ENCODE measurements at regions not wholly inside any gene's neighbourhood (a gene's known extent, or its start where the extent isn't known, plus 50 kb on each side); places are given as distances from the start of the nearest gene placed in this dataset.

DNA sequence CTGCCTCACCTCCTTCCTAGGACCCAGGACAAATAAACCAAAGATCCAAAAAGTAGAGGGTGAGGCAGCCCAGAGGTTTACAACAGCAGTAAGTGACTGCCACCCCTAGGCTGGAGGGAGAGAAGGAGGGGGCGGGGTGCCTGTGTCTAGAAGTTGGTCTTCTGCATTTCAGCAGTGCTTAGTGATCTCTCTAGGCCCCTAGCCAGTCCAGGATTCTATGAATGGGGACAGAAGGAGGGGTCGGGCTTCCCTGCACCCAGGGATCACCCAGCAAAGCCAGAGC lies 62.8 kb upstream of the KDM7A start:
- TF ChIP-seq, protein P1, sequence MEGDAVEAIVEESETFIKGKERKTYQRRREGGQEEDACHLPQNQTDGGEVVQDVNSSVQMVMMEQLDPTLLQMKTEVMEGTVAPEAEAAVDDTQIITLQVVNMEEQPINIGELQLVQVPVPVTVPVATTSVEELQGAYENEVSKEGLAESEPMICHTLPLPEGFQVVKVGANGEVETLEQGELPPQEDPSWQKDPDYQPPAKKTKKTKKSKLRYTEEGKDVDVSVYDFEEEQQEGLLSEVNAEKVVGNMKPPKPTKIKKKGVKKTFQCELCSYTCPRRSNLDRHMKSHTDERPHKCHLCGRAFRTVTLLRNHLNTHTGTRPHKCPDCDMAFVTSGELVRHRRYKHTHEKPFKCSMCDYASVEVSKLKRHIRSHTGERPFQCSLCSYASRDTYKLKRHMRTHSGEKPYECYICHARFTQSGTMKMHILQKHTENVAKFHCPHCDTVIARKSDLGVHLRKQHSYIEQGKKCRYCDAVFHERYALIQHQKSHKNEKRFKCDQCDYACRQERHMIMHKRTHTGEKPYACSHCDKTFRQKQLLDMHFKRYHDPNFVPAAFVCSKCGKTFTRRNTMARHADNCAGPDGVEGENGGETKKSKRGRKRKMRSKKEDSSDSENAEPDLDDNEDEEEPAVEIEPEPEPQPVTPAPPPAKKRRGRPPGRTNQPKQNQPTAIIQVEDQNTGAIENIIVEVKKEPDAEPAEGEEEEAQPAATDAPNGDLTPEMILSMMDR (IDR thresholded peaks at IDR 0.05; ENCODE audit: extremely low read depth, insufficient read depth, missing control alignments): peak; percentile 3
- in situ Hi-C loops (cut with MboI; ENCODE audit: low pct_unique_long_range_greater_than_20kb, low sequenced_read_pairs, unreplicated experiment): no loop called here
- DNase-seq (ENCODE audit: low spot score): no peak

DNA sequence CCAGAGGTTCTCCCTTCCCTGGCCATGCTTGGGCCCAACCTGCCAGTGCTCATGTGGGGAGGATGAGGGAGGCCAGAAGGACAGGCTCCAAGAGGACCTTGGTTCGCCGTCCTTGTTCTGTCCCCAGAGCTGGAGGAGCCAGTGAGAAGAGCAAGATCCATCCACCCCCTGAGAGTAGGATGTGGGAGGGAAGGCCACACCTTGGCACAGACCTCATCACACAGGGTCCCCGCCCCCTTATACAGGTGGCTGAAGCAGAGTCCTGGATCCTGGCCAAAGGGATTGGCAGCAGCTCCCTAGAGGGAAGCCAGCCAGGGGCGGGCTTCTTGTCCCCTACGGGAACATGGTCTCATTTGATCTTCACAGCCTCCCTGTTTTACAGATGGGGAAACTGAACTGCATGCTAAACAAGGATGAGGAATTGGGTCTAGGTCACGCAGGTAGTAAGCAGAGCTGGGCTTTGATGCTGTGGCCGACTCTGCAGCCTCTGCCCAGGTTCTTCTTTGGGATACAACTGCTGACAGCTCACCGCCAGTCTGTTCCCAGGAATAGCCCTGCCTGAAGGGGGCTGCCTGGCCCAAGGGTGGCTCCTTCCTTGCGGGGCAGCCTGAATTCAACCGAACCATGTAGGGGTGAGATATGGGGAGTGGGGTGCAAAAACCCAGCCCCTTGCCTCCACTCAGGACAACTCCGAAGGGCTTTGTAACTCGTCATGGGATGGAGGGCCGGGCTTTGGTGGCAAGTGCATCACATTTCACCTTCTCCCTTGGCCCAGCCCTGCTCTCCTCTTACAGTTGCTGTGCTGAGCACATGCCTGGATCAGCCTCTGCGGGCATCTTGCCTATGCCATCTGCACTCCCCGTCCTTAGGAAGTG lies 62.2 kb upstream of the KDM7A start:
- TF ChIP-seq, protein P1 (IDR thresholded peaks at IDR 0.05; ENCODE audit: extremely low read depth, insufficient read depth, missing control alignments): no peak
- no peak for DNase-seq (ENCODE audit: low spot score)
- in situ Hi-C loops (cut with MboI; ENCODE audit: low pct_unique_long_range_greater_than_20kb, low sequenced_read_pairs, unreplicated experiment): no loop called here

DNA sequence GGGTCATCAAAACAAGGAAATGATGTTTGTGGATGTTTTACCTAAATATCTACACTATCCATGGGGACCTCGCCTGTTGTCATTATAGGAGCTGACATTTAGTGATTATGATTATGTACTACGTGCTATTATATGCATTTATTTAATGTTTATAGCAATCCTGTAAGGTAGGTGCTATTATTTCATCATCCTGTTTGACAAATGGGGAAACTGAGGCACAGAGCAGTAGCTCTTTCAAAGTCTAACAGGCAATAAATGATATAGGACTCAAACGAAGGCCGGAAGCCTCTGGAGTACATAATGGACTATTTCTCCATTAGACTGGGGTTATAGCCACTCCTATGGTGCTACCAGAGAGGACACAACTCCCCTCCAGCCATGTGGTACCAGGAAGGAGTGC lies 60.6 kb upstream of the KDM7A start:
- no peak for DNase-seq (ENCODE audit: low spot score)
- TF ChIP-seq, protein P1 (IDR thresholded peaks at IDR 0.05; ENCODE audit: extremely low read depth, insufficient read depth, missing control alignments): no peak
- in situ Hi-C loops (cut with MboI; ENCODE audit: low pct_unique_long_range_greater_than_20kb, low sequenced_read_pairs, unreplicated experiment): no loop called here

DNA sequence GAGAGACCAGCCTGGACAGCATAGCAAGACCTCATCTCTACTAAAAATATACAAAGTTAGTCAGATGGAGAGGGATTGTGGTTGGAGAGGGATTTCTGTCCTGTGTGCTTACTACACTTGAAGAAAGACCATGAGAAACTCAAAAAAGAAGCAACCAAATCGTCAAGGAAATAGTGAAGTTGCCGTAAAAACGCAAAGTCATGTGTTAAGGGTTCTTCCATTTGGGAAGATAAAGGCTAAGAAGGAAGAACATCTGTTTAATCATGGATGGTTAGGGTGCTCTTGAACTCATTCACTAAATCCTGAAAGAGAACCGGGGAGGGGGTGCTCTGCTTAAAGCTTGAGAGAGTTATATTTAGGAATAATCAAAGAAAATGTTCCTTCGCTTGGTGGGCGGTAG lies 59.8 kb upstream of the KDM7A start:
- DNase-seq (ENCODE audit: low spot score): no peak
- TF ChIP-seq, protein P1 (IDR thresholded peaks at IDR 0.05; ENCODE audit: extremely low read depth, insufficient read depth, missing control alignments): no peak
- in situ Hi-C loops (cut with MboI; ENCODE audit: low pct_unique_long_range_greater_than_20kb, low sequenced_read_pairs, unreplicated experiment): no loop called here

DNA sequence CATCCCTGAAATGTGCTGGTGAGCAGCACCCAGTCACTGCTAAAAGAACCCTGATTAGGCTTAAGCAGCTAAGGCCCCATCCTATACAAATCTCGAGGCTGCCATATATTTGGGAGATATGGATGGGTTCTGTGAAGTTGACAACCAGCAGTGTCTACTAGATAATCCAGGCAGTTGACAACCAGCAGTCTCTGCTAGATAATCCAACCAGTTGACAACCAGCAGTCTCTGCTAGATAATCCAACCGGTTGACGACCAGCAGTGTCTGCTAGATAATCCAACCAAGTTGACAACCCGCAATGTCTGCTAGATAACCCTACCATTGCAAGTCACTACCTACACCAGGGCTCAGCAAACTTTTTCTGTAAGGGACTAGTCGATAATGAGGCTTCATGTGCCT lies 58.3 kb upstream of the KDM7A start:
- DNase-seq (ENCODE audit: low spot score): no peak
- TF ChIP-seq, protein P1 (IDR thresholded peaks at IDR 0.05; ENCODE audit: extremely low read depth, insufficient read depth, missing control alignments): no peak
- in situ Hi-C loops (cut with MboI; ENCODE audit: low pct_unique_long_range_greater_than_20kb, low sequenced_read_pairs, unreplicated experiment): no loop called here

DNA sequence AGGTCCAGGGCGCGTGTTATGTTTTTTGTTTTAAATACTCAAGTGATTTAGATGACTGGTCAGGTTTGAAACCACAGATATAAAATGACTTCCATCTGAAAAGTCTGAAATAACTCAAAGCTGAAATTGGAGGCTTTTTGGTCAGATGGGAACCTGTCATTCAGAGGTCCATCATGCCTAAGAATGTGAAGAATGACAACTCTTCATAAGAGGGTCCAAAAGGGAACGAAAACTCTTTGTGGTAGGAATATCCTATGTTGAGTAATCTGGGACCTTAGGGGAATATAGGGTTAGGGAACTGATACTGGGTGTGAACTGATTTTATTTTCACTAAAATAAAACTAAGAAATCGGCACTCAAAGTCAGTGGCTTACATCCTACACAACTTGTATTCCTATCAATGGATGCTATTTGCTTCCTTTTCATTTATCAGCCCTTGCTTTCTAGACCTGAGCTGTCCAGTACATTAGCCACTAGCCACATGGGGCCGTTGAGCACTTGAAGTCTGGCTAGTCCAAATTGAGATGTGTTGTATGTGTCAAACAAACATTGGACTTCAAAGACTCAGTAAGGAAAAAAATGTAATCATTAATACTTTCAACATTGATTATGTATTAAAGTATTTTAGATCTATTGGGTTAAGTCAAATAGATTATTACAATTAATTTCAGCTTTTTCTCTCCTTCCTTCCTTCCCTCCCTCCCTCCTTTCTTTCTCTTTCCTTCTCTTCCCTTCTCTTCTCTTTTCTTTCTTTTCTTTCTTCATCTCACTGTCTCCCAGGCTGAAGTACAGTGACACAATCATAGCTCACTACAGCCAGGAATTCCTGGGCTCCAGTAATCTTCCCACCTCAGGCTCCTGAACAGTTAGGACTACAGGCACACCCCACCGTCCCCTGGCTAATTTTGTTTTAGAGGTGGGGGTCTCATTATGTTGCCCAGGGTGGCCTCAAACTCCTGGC lies 56.5 kb upstream of the KDM7A start:
- DNase-seq (ENCODE audit: low spot score): peak; percentile 55
- TF ChIP-seq, protein P1 (IDR thresholded peaks at IDR 0.05; ENCODE audit: extremely low read depth, insufficient read depth, missing control alignments): no peak
- in situ Hi-C loops (cut with MboI; ENCODE audit: low pct_unique_long_range_greater_than_20kb, low sequenced_read_pairs, unreplicated experiment): no loop called here
